ENCODE measurements at regions not wholly inside any gene's neighbourhood (a gene's known extent, or its start where the extent isn't known, plus 50 kb on each side); places are given as distances from the start of the nearest gene placed in this dataset.

- no peak for DNase-seq (ENCODE audit: low read depth in 2 of 2, low spot score in 1 of 2)
These were observed 57.1 kb downstream of the FAM181B start for GRCh38 chr11:82676483-82677094.

- DNase-seq (ENCODE audit: low read depth in 2 of 2, low spot score in 1 of 2): no peak
These were observed 57.8 kb downstream of the FAM181B start for GRCh38 chr11:82675838-82676237.

GRCh38 chr11:82673631-82674030 lies 60.0 kb downstream of the FAM181B start:
- no peak for DNase-seq (ENCODE audit: low read depth in 2 of 2, low spot score in 1 of 2)

GRCh38 chr11:82671451-82671850 lies 62.2 kb downstream of the FAM181B start:
- no peak for DNase-seq (ENCODE audit: low read depth in 2 of 2, low spot score in 1 of 2)

GRCh38 chr11:82663535-82663934 lies 70.1 kb downstream of the FAM181B start:
- no peak for DNase-seq (ENCODE audit: low read depth in 2 of 2, low spot score in 1 of 2)

- no peak for DNase-seq (ENCODE audit: low read depth in 2 of 2, low spot score in 1 of 2)
These were observed 79.9 kb downstream of the FAM181B start for GRCh38 chr11:82653752-82654151.

GRCh38 chr11:82639251-82639650 lies 94.4 kb downstream of the FAM181B start:
- DNase-seq (ENCODE audit: low read depth in 2 of 2, low spot score in 1 of 2): no peak

GRCh38 chr11:82636615-82637014 lies 97.0 kb downstream of the FAM181B start:
- DNase-seq (ENCODE audit: low read depth in 2 of 2, low spot score in 1 of 2): no peak

GRCh38 chr11:82634091-82634490 lies 99.6 kb downstream of the FAM181B start:
- DNase-seq (ENCODE audit: low read depth in 2 of 2, low spot score in 1 of 2): no peak

- no peak for DNase-seq (ENCODE audit: low read depth in 2 of 2, low spot score in 1 of 2)
These were observed 101.7 kb downstream of the FAM181B start for GRCh38 chr11:82631722-82632630.

- no peak for DNase-seq (ENCODE audit: low read depth in 2 of 2, low spot score in 1 of 2)
These were observed 123.0 kb downstream of the FAM181B start for GRCh38 chr11:82610671-82611070.

- DNase-seq (ENCODE audit: low read depth in 2 of 2, low spot score in 1 of 2): no peak
These were observed 126.9 kb downstream of the FAM181B start for GRCh38 chr11:82606738-82607137.

- no peak for DNase-seq (ENCODE audit: low read depth in 2 of 2, low spot score in 1 of 2)
These were observed 132.0 kb downstream of the FAM181B start for GRCh38 chr11:82601711-82602110.

- DNase-seq (ENCODE audit: low read depth in 2 of 2, low spot score in 1 of 2): no peak
These were observed 133.8 kb downstream of the FAM181B start for GRCh38 chr11:82599836-82600235.

GRCh38 chr11:82586581-82586980 lies 147.1 kb downstream of the FAM181B start:
- DNase-seq (ENCODE audit: low read depth in 2 of 2, low spot score in 1 of 2): no peak

- no peak for DNase-seq (ENCODE audit: low read depth in 2 of 2, low spot score in 1 of 2)
These were observed 156.4 kb downstream of the FAM181B start for GRCh38 chr11:82577246-82577645.

GRCh38 chr11:82560836-82561235 lies 172.8 kb downstream of the FAM181B start:
- DNase-seq (ENCODE audit: low read depth in 2 of 2, low spot score in 1 of 2): no peak

GRCh38 chr11:82559609-82560008 lies 174.1 kb downstream of the FAM181B start:
- no peak for DNase-seq (ENCODE audit: low read depth in 2 of 2, low spot score in 1 of 2)

GRCh38 chr11:82557274-82557673 lies 176.4 kb downstream of the FAM181B start:
- DNase-seq (ENCODE audit: low read depth in 2 of 2, low spot score in 1 of 2): no peak

- no peak for DNase-seq (ENCODE audit: low read depth in 2 of 2, low spot score in 1 of 2)
These were observed 177.5 kb downstream of the FAM181B start for GRCh38 chr11:82556210-82556609.

- DNase-seq (ENCODE audit: low read depth in 2 of 2, low spot score in 1 of 2): no peak
These were observed 186.8 kb downstream of the FAM181B start for GRCh38 chr11:82546661-82547557.

GRCh38 chr11:82539669-82540068 lies 194.0 kb downstream of the FAM181B start:
- no peak for DNase-seq (ENCODE audit: low read depth in 2 of 2, low spot score in 1 of 2)

Measured in stimulated activated CD8-positive, alpha-beta memory T cell treated with anti-CD3 and anti-CD28 coated beads, Interleukin-4, amount 100 ng/mL, for 1 hour (primary cell).